Trophoblast cell (in vitro differentiated cells and primary cell): ENCODE measurements at regions not wholly inside any gene's neighbourhood (a gene's known extent, or its start where the extent isn't known, plus 50 kb on each side); places are given as distances from the start of the nearest gene placed in this dataset.
A peak's percentile ranks its signal among the peaks of the same experiment; 100 is the strongest.

ENCODE experiments used
- DNase-seq, 2 donors: peaks; one replicate each; pipeline ENCODE4 v3.0.0-alpha.2; 2016
- H2AFZ ChIP-seq: 2 replicates; pipeline ENCODE4 v1.6.1; 2013; ENCODE audit warnings: low read length, moderate library complexity, mild to moderate bottlenecking; ENCODE audit not compliant: insufficient read depth, poor library complexity
- H2AK5ac ChIP-seq: 2 replicates; pipeline ENCODE4 v1.6.1; 2013; ENCODE audit warnings: mild to moderate bottlenecking, low read length
- H2BK120ac ChIP-seq: 2 replicates; pipeline ENCODE4 v1.6.1; 2013; ENCODE audit warnings: low read length, mild to moderate bottlenecking, moderate library complexity; ENCODE audit not compliant: insufficient read depth, poor library complexity
- H2BK12ac ChIP-seq: 2 replicates; pipeline ENCODE4 v1.6.1; 2013; ENCODE audit warnings: mild to moderate bottlenecking, low read length, moderate library complexity
- H2BK5ac ChIP-seq: 2 replicates; pipeline ENCODE4 v1.6.1; 2013; ENCODE audit warnings: low read length, low read depth, moderate library complexity, mild to moderate bottlenecking; ENCODE audit not compliant: poor library complexity
- H3K14ac ChIP-seq: 2 replicates; pipeline ENCODE4 v1.6.1; 2013; ENCODE audit warnings: mild to moderate bottlenecking, low read length
- H3K18ac ChIP-seq: 2 replicates; pipeline ENCODE4 v1.6.1; 2013; ENCODE audit warnings: mild to moderate bottlenecking, low read length
- H3K23ac ChIP-seq: 2 replicates; pipeline ENCODE4 v1.6.1; 2013; ENCODE audit warnings: low read length
- H3K27ac ChIP-seq: 2 replicates; pipeline ENCODE4 v1.5.1; 2013; ENCODE audit warnings: low read depth, mild to moderate bottlenecking, inconsistent platforms, low read length, moderate library complexity
- H3K27me3 ChIP-seq: 2 replicates; pipeline ENCODE4 v1.6.1; 2013; ENCODE audit warnings: inconsistent platforms, mild to moderate bottlenecking, low read length, moderate library complexity; ENCODE audit not compliant: insufficient read depth
- H3K36me3 ChIP-seq, 2 experiments: 1 replicate in 1 of 2; 2 replicates in 1 of 2; pipeline ENCODE4 v1.6.1; 2013; ENCODE audit warnings: low read length in 2 of 2, mild to moderate bottlenecking in 2 of 2, moderate library complexity in 1 of 2; ENCODE audit not compliant: insufficient read depth in 2 of 2, control insufficient read depth in 1 of 2
- H3K4ac ChIP-seq: 2 replicates; pipeline ENCODE4 v1.6.1; 2013; ENCODE audit warnings: low read depth, mild to moderate bottlenecking, low read length, moderate library complexity
- H3K4me1 ChIP-seq, 2 experiments: 1 replicate in 1 of 2; 2 replicates in 1 of 2; pipeline ENCODE4 v1.6.1; 2013; ENCODE audit warnings: low read length in 2 of 2, mild to moderate bottlenecking in 2 of 2, moderate library complexity in 1 of 2; ENCODE audit not compliant: insufficient read depth in 2 of 2, control insufficient read depth in 1 of 2
- H3K4me2 ChIP-seq: 2 replicates; pipeline ENCODE4 v1.6.1; 2013; ENCODE audit warnings: inconsistent platforms, mild to moderate bottlenecking, low read length, moderate library complexity
- H3K4me3 ChIP-seq: 2 replicates; pipeline ENCODE4 v1.5.1; 2013; ENCODE audit warnings: mild to moderate bottlenecking, low read depth, low read length, inconsistent platforms
- H3K79me1 ChIP-seq: one replicate; pipeline ENCODE4 v1.6.1; 2013; ENCODE audit warnings: low read length
- H3K79me2 ChIP-seq: 2 replicates; pipeline ENCODE4 v1.6.1; 2013; ENCODE audit warnings: low read length, mild to moderate bottlenecking; ENCODE audit not compliant: control insufficient read depth, insufficient read depth, poor library complexity
- H3K9ac ChIP-seq: 2 replicates; pipeline ENCODE4 v1.6.1; 2013; ENCODE audit warnings: mild to moderate bottlenecking, low read length
- H3K9me3 ChIP-seq: 2 replicates; pipeline ENCODE4 v1.6.1; 2013; ENCODE audit warnings: low read depth, mild to moderate bottlenecking, control low read depth, inconsistent platforms, low read length; ENCODE audit not compliant: insufficient read depth
- H4K12ac ChIP-seq: 2 replicates; pipeline ENCODE4 v1.6.1; 2013; ENCODE audit warnings: low read depth, mild to moderate bottlenecking, low read length, moderate library complexity
- H4K8ac ChIP-seq: 2 replicates; pipeline ENCODE4 v1.6.1; 2013; ENCODE audit warnings: low read depth, mild to moderate bottlenecking, low read length, moderate library complexity
- H4K91ac ChIP-seq: one replicate; pipeline ENCODE4 v1.6.1; 2013; ENCODE audit warnings: low read depth, mild to moderate bottlenecking, low read length, moderate library complexity
- whole genome bisulfite sequencing: extraction: QIAGEN DNeasy Blood & Tissue Kit; methylation state at CpG from one replicate; pipeline ENCODE4 v1.1.7; 2013; ENCODE audit warnings: missing lambda C conversion rate; ENCODE audit not compliant: insufficient read length, insufficient coverage; ENCODE audit errors: extremely low coverage; 5-methylcytosine and 5-hydroxymethylcytosine counted together

GRCh38 chr1:14017531-14017961, 317.6 kb downstream of the PRDM2 start:
- Histone ChIP-seq H3K9ac (no peak overlapping the region), H3K4ac (no peak overlapping the region), H3K14ac (no peak overlapping the region), H3K79me2 (no peaks in the 10 kb centered on the region), H3K36me3 (no peaks in the 10 kb centered on the region), H3K4me2 (no peak overlapping the region), H3K18ac (no peak overlapping the region), H4K12ac (no peak overlapping the region), H4K91ac (no peak overlapping the region), H3K23ac (no peak overlapping the region), H3K9me3 (no peaks in the 10 kb centered on the region), H2AK5ac (no peak overlapping the region), H3K27ac (no peak overlapping the region), H2BK12ac (no peak overlapping the region), H3K27me3 (no peaks in the 10 kb centered on the region), H3K4me3 (no peak overlapping the region), H2BK5ac (no peak overlapping the region), H3K79me1 (no peaks in the 10 kb centered on the region), H4K8ac (no peak overlapping the region), H2BK120ac (no peak overlapping the region), H2AFZ (no peak overlapping the region), H3K4me1 (no peaks in the 10 kb centered on the region)
- no CpG with 5 or more reads among the region's 7 CpGs for WGBS
- no peak for DNase-seq

DNA sequence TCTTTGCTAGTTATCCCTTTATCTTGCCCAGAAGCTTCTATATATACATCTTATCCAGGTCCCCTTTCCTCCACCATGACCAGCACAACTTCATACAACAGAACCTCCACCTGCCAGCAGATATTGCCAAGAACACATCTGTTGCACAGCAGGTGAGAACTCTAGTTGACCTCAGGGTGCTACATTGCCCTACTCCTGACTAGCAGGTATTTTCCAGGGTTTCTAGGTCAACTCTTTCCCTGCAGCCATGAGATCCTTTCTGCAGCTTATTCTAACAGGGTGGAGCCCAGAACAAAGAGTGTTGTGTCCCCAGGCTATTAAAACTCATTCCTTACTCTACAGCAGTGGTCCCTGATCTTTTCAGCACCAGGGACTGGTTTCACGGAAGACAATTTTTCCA, 319.5 kb downstream of the PRDM2 start:
- no peak overlapping the region for H2AK5ac ChIP-seq
- H3K18ac ChIP-seq = no peak overlapping the region
- H2BK12ac ChIP-seq = no peak overlapping the region
- no peaks in the 10 kb centered on the region for H3K4me1 ChIP-seq
- H3K4ac ChIP-seq = no peak overlapping the region
- no peak overlapping the region for H2BK5ac ChIP-seq
- no CpG with 5 or more reads among the region's 1 CpG for WGBS
- no peaks in the 10 kb centered on the region for H3K27me3 ChIP-seq
- H4K12ac ChIP-seq = no peak overlapping the region
- no peak overlapping the region for H2AFZ ChIP-seq
- peak; percentile 54 to 69 for DNase-seq
- no peak overlapping the region for H4K91ac ChIP-seq
- H3K4me2 ChIP-seq = no peak overlapping the region
- H3K36me3 ChIP-seq = no peaks in the 10 kb centered on the region
- no peaks in the 10 kb centered on the region for H3K79me1 ChIP-seq
- no peak overlapping the region for H3K4me3 ChIP-seq
- no peak overlapping the region for H3K27ac ChIP-seq
- H3K9me3 ChIP-seq = no peaks in the 10 kb centered on the region
- H3K79me2 ChIP-seq = no peaks in the 10 kb centered on the region
- H3K14ac ChIP-seq = no peak overlapping the region
- H3K9ac ChIP-seq = no peak overlapping the region
- no peak overlapping the region for H3K23ac ChIP-seq
- no peak overlapping the region for H2BK120ac ChIP-seq
- H4K8ac ChIP-seq = no peak overlapping the region

- H3K36me3 ChIP-seq = no peaks in the 10 kb centered on the region
- no peak overlapping the region for H3K18ac ChIP-seq
- no peak overlapping the region for H3K4ac ChIP-seq
- H3K79me1 ChIP-seq = no peaks in the 10 kb centered on the region
- no peaks in the 10 kb centered on the region for H3K27me3 ChIP-seq
- no peak for DNase-seq
- no peak overlapping the region for H3K4me3 ChIP-seq
- H2BK12ac ChIP-seq = no peak overlapping the region
- H4K8ac ChIP-seq = no peak overlapping the region
- H3K9me3 ChIP-seq = no peaks in the 10 kb centered on the region
- no peak overlapping the region for H3K23ac ChIP-seq
- H3K79me2 ChIP-seq = no peaks in the 10 kb centered on the region
- H4K12ac ChIP-seq = no peak overlapping the region
- no CpG with 5 or more reads among the region's 2 CpGs for whole genome bisulfite sequencing
- H3K27ac ChIP-seq = no peak overlapping the region
- no peak overlapping the region for H3K14ac ChIP-seq
- no peak overlapping the region for H4K91ac ChIP-seq
- H2BK120ac ChIP-seq = no peak overlapping the region
- H3K4me1 ChIP-seq = no peaks in the 10 kb centered on the region
- H3K9ac ChIP-seq = no peak overlapping the region
- H2BK5ac ChIP-seq = no peak overlapping the region
- H3K4me2 ChIP-seq = no peak overlapping the region
- no peak overlapping the region for H2AFZ ChIP-seq
- H2AK5ac ChIP-seq = no peak overlapping the region
Measured at GRCh38 chr1:14020006-14020405, 320.0 kb downstream of the PRDM2 start.

DNA sequence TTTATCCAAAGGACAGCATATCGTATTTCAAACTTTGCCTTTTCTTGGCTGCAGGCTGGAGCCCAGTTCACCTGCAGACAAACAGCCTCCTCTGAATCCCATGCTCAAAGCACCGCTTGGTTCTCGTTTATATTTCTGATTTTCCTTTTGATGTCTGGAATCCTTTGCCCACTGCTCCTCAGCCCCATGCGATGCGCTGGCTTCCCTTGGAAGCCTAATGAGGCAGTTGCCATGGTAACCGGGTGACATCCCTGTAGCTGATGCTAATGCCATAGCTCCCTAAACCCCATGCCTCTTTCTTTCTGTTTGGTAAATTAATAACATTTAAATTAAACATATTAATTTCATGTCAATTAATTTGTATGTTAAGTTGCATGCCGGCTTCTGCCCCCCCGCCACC, 327.1 kb downstream of the PRDM2 start:
- Histone ChIP-seq H2BK120ac (no peak overlapping the region), H3K27me3 (no peaks in the 10 kb centered on the region), H4K8ac (no peak overlapping the region), H2AK5ac (no peak overlapping the region), H3K27ac (no peak overlapping the region), H3K4me1 (no peaks in the 10 kb centered on the region), H3K79me2 (no peaks in the 10 kb centered on the region), H2BK5ac (no peak overlapping the region), H3K36me3 (no peaks in the 10 kb centered on the region), H3K9ac (no peak overlapping the region), H2BK12ac (no peak overlapping the region), H3K4me2 (no peak overlapping the region), H3K9me3 (no peaks in the 10 kb centered on the region), H3K14ac (no peak overlapping the region), H3K4ac (no peak overlapping the region), H3K79me1 (no peaks in the 10 kb centered on the region), H3K18ac (no peak overlapping the region), H3K23ac (no peak overlapping the region), H4K12ac (no peak overlapping the region), H3K4me3 (no peak overlapping the region), H4K91ac (no peak overlapping the region), H2AFZ (no peak overlapping the region)
- WGBS = no CpG with 5 or more reads among the region's 8 CpGs
- no peak for DNase-seq
